Fibroblast of skin of right biceps (primary cell): ENCODE measurements at regions not wholly inside any gene's neighbourhood (a gene's known extent, or its start where the extent isn't known, plus 50 kb on each side); places are given as distances from the start of the nearest gene placed in this dataset.
"Not testable (repeated sequence)": the region's sequence is repeated elsewhere in the genome, so short reads cannot be mapped to it uniquely, and the experiment has no call there.

Experiments
- DNase-seq: peaks from one replicate; pipeline ENCODE4 v3.0.0-alpha.2; 2013

- peak; percentile 47 for DNase-seq
Observed at GRCh38 chr7:67854221-67855178, 857.9 kb downstream of the TYW1 start.

- DNase-seq = no peak
Observed at GRCh38 chr7:67855322-67855721, 858.7 kb downstream of the TYW1 start.

DNA sequence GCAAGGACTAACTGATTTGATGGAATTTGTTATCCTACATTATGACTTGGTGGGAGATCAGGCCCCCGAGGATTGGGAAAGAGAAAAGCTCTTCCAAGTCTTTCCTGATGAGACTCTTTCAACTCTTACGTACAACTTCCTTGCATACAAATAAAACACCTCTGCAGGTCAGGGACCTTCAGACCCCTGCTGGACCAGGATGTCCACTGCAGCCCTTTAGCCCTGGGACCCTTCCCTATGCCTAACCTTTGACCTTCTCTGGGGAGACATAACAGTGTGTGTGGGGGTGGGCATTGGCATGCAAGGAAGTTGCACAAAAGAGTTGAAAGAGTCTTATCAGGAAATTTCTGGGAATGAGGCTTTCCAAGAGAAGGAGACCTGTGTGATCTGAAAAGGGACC, 859.4 kb downstream of the TYW1 start:
- no peak for DNase-seq

DNA sequence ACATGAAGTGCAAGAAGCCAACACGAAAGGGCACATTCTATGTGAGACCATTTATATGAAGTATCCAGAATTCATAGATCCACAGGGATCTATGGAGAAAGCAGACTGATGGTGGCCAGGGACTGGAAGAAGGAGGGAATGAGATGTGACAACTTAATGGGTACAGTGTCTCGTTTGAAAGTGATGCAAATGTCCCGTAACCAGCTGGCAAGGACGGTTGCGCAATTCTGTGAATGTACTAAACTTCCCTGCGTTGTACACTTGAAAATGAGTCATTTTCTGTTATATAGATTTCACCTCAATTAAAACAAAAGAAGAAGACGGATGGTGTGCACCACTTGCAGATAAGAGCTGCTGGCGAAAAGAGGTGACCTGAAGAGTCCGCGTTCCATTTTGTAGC, 861.1 kb downstream of the TYW1 start:
- peak; percentile 5 for DNase-seq

DNA sequence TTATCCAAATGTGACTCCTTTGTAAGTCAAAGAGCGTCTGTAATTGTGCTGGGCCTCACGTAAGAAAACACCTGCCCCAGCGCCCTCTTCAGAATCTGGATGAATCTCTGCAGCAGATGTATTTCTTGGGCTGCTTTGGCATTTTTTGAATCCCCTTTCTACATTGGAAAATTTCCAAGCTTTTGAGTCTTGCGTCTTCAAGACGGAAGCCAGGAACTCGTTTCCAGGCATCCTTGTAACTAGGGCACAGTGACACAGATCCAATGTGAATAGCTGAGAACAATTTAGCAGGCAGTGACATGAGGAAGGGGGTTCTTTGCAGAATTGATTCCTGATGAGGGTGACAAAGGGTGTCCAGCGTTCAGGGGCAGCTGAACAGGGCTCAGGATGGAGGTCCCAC, 862.3 kb downstream of the TYW1 start:
- no peak for DNase-seq

DNA sequence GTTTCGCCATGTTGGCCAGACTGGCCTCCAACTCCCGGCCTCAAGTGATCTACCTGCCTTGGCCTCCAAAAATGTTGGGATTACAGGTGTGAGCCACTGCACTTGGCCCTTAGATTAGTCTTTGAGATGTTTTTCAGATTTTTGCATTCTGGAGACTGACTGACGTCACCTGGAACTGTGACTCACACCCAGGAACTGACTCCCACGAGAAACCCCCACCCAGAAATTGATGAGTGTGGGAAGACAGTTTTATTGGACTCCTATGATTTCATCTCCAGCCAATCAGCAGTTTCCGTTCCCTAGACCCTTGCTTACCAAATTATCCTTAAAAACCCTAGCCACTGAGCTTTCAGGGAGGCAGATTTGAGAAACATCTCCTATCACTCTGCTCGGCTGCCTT, 867.3 kb downstream of the TYW1 start:
- DNase-seq = peak; percentile 3

DNA sequence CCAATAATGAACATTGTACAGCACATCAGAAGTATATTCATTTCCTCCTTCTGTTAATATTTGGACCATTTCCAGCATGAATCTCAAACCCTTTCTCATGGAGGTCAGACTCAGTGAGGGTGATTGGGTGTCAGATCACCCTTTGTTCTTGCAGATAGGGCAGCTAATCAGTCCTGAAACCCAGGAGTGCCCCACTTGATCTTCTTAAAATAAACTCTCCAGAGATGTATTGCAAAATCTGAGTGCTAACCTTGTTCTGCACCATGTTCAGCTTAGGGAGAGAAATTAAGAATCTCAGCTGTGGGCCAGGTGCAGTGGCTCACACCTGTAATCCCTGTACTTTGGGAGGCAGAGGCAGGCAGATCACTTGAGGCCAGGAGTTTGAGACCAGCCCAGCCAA, 869.4 kb downstream of the TYW1 start:
- no peak for DNase-seq

DNA sequence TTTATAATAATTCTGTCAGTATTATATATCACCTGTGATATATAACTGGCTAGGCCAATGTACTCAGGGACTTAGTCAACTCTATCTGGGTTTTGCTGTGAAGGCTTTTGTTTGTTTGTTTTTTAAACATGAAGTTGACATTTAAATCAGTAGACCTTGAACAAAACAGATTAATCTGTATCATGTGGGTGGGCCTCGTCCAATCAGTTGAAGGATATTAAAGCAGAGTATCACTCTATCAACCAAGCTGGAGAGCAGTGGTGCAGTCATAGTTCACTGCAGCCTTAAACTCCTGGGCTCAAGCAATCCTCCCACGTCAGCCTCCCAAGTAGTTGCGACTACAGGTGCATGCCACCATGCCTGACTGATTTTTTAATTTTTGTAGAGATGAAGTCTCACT, 870.2 kb downstream of the TYW1 start:
- no peak for DNase-seq

- no peak for DNase-seq
Observed at GRCh38 chr7:67870396-67870795, 873.8 kb downstream of the TYW1 start.

- peak; percentile 15 for DNase-seq
Observed at GRCh38 chr7:67875558-67875957, 878.9 kb downstream of the TYW1 start.

DNA sequence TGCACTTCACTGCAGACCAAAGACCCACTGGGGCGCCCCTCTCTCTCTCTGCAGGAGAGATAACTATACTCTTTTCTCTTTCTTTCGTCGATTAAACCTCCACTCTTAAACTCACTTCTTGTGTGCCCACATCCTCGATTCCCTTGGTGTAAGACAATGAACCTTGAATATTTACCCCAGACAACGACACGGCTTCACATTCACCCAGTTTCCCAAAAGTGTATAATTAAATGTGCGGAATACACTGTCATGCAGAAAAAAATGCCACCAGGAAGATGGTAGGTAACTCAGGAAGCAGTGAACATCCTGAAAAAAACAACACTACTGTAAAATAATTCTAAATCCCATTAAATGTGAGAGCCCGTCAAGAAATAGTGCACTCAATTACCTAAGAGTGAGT, 882.2 kb downstream of the TYW1 start:
- DNase-seq = no peak

DNA sequence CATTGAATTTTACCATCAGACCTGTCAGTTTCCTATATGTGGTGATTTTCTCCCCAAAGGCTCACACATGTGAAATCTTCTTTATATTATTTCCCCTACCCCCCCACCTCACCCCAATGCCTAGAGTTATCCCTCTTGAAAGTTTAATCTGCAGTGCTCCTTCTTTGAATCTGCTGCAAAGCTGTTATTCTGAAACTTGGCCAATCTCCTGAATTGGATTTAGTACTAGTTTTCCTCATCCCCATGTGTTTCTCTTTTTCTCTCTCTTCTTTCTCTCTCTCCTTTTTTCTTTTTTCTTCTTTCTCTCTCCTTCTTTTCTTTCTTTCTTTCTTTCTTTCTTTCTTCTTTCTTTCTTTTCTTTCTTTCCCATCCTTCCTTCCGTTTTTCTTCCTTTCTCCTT, 886.2 kb downstream of the TYW1 start:
- no peak for DNase-seq

GRCh38 chr7:67890316-67890715, 893.7 kb downstream of the TYW1 start:
- DNase-seq = no peak

DNA sequence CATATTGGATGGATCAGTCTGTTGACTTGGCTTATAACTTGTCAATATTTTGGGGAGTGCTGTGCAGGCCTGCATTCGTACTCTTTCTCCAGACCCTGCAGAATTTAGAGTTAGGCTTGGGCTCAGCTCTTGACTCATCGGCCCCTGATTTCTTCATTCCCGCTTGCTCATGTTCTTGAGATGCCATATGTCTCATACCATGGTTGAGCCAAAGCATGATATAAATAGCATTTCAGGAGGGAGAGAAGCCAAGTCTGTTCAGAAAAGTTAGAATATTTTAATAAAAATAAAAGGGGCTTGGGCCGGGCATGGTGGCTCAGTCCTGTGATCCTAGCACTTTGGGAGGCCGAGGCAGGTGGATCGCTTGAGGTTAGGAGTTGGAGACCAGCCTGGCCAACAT, 898.1 kb downstream of the TYW1 start:
- DNase-seq = peak; percentile 60

GRCh38 chr7:67896721-67897120, 900.1 kb downstream of the TYW1 start:
- peak; percentile 36 for DNase-seq

DNA sequence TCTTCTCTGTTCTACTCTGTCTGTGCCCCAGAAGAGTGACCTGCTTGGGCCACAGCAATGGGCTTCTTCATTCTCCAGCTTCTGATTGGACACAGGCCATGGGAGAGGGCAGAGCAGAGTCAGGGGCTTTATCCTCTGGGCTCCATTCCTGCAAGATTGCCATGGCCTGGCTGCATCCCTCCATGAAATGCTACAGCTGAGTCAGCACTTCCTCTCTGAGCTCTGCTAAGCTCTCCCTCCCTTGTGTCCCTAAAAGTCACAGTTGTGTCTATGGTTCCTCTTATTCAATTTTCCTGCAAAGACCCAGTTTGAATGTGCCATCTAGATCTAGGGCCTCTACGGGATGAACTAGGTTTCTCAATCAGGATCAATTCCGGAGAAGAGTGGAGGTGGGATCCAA, 903.8 kb downstream of the TYW1 start:
- DNase-seq = no peak

DNA sequence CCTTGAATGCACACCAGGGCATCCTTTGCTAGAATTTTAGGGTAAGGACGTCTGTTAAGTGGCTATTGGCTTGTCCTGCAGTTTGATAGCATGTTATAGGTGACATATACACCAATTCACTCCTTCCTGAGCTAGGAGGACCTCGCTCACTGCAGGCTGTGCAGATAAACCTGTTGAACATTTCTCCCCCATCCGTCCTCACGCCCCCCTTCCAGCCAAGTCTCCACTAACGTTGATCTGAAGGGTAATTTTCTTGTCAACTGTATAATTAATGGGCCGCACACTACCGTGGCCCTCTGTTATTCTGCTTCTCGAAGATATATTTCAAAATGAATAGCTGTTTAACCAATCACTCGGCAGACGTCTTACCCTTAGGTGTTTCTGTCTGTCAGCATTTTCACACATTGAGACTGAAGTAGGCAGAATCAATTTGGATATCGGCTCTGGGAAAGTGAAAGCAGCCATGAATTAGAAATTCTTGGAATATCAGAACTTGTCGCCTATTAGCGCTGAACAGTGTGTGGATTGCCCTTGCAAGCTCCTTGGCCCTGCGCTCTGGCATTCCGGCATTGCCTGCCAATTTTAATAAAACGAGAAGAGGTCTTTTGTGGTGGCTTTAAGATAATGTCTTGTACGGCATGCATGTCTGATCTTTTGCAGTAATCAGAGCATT, 905.3 kb downstream of the TYW1 start:
- no peak for DNase-seq

DNA sequence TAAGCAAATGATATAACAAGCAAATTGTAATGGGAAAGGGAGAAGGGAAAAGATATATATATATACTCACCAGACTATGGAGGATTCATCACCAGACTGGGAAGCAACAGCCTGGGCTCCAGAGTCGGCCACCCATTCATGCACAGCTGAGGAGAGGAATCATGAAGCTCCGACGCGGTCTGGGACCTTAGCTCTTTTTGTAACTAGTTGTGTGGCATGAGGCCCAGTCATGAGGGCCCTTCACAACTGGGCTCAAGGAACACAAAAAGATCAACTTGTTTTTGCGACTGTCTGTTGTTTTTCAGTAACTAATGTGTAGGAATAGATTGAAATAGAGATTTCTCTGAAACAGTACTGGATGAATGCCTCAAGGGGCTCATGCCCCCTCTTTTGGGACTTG, 911.2 kb downstream of the TYW1 start:
- DNase-seq = no peak

- DNase-seq = no peak
Observed at GRCh38 chr7:67912437-67912836, 915.8 kb downstream of the TYW1 start.

- DNase-seq = peak; percentile 77
Observed at GRCh38 chr7:67913604-67914003, 917.0 kb downstream of the TYW1 start.

- not testable (repeated sequence) for DNase-seq
Observed at GRCh38 chr7:67916111-67916510, 919.5 kb downstream of the TYW1 start.

GRCh38 chr7:67916571-67917436, 920.2 kb downstream of the TYW1 start:
- no peak for DNase-seq

DNA sequence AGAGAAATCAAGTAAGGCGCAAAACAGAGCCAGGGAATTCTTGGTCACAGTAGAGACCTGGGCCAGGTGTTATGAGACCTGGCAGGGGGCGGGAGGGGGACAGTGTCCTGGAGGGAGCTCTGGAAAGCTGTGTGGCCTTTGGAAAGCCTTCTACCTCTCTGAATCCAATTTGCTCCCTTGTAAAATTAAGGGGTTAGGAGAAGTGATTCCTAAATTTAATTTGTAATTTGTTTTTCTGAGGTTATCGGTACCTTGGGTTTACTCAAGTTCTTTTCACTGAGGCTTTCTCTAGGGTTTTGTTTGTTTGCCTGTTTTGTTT, 920.8 kb downstream of the TYW1 start:
- no peak for DNase-seq

- peak; percentile 36 for DNase-seq
Observed at GRCh38 chr7:67918158-67918557, 921.5 kb downstream of the TYW1 start.
